Muscle layer of colon (tissue), 2 donors: ENCODE measurements at regions not wholly inside any gene's neighbourhood (a gene's known extent, or its start where the extent isn't known, plus 50 kb on each side); places are given as distances from the start of the nearest gene placed in this dataset.

ENCODE experiments used
- H3K27ac ChIP-seq: one replicate; pipeline ENCODE4 v1.7.0; 2013; ENCODE audit warnings: low read depth, mild to moderate bottlenecking, low read length, moderate library complexity
- H3K27me3 ChIP-seq, 2 donors: one replicate each; pipeline ENCODE4 v1.7.0; 2013; ENCODE audit warnings: low read length in 2 of 2, mild to moderate bottlenecking in 2 of 2; ENCODE audit not compliant: insufficient read depth in 2 of 2, control insufficient read depth in 1 of 2
- H3K36me3 ChIP-seq: one replicate; pipeline ENCODE4 v1.7.0; 2013; ENCODE audit warnings: mild to moderate bottlenecking, low read length; ENCODE audit not compliant: insufficient read depth
- H3K4me1 ChIP-seq: one replicate; pipeline ENCODE4 v1.7.0; 2013; ENCODE audit warnings: mild to moderate bottlenecking, low read length; ENCODE audit not compliant: insufficient read depth
- H3K4me3 ChIP-seq, 2 donors: one replicate each; pipeline ENCODE4 v1.7.0; 2013; ENCODE audit warnings: low read length in 2 of 2, low read depth in 1 of 2, mild to moderate bottlenecking in 1 of 2, moderate library complexity in 1 of 2
- H3K9ac ChIP-seq: one replicate; pipeline ENCODE4 v1.7.0; 2013; ENCODE audit warnings: low read length
- H3K9me3 ChIP-seq: one replicate; pipeline ENCODE4 v1.7.0; 2013; ENCODE audit warnings: mild to moderate bottlenecking, low read length
- donor health status: abdominal sarcoma.
- donor health status: Adenocarcinoma of cecum.

- Histone ChIP-seq H3K4me1 (no peaks in the 10 kb centered on the region), H3K9me3 (no peaks in the 10 kb centered on the region), H3K36me3 (no peaks in the 10 kb centered on the region), H3K27ac (no peak overlapping the region), H3K4me3 (no peak overlapping the region), H3K27me3 (no peaks in the 10 kb centered on the region), H3K9ac (no peak overlapping the region)
These were observed 808.8 kb upstream of the SOX11 start for GRCh38 chr2:4883375-4883774.

- H3K36me3 ChIP-seq = no peaks in the 10 kb centered on the region
- no peaks in the 10 kb centered on the region for H3K27me3 ChIP-seq
- H3K9me3 ChIP-seq = no peaks in the 10 kb centered on the region
- no peak overlapping the region for H3K27ac ChIP-seq
- no peak overlapping the region for H3K4me3 ChIP-seq
- H3K9ac ChIP-seq = no peak overlapping the region
- no peaks in the 10 kb centered on the region for H3K4me1 ChIP-seq
These were observed 808.0 kb upstream of the SOX11 start for GRCh38 chr2:4884117-4884571.

- no peak overlapping the region for H3K4me3 ChIP-seq
- H3K27ac ChIP-seq = no peak overlapping the region
- H3K36me3 ChIP-seq = no peaks in the 10 kb centered on the region
- no peak overlapping the region for H3K9ac ChIP-seq
- H3K4me1 ChIP-seq = no peaks in the 10 kb centered on the region
- H3K27me3 ChIP-seq = no peaks in the 10 kb centered on the region
- no peaks in the 10 kb centered on the region for H3K9me3 ChIP-seq
These were observed 800.8 kb upstream of the SOX11 start for GRCh38 chr2:4891394-4891793.

- Histone ChIP-seq H3K36me3 (no peaks in the 10 kb centered on the region), H3K4me3 (no peak overlapping the region), H3K27ac (no peak overlapping the region), H3K9me3 (no peaks in the 10 kb centered on the region), H3K9ac (no peak overlapping the region), H3K27me3 (no peaks in the 10 kb centered on the region), H3K4me1 (no peaks in the 10 kb centered on the region)
These were observed 796.8 kb upstream of the SOX11 start for GRCh38 chr2:4895371-4895770.

GRCh38 chr2:4898706-4899105, 793.5 kb upstream of the SOX11 start:
- Histone ChIP-seq H3K27ac (no peak overlapping the region), H3K4me3 (no peak overlapping the region), H3K27me3 (no peaks in the 10 kb centered on the region), H3K9ac (no peak overlapping the region), H3K9me3 (no peaks in the 10 kb centered on the region), H3K4me1 (no peaks in the 10 kb centered on the region), H3K36me3 (no peaks in the 10 kb centered on the region)

- Histone ChIP-seq H3K36me3 (no peaks in the 10 kb centered on the region), H3K27me3 (no peaks in the 10 kb centered on the region), H3K9me3 (no peaks in the 10 kb centered on the region), H3K4me3 (no peak overlapping the region), H3K4me1 (no peaks in the 10 kb centered on the region), H3K27ac (no peak overlapping the region), H3K9ac (no peak overlapping the region)
These were observed 791.9 kb upstream of the SOX11 start for GRCh38 chr2:4900242-4900641.

GRCh38 chr2:4900861-4901770, 791.1 kb upstream of the SOX11 start:
- Histone ChIP-seq H3K27ac (no peak overlapping the region), H3K27me3 (no peaks in the 10 kb centered on the region)

GRCh38 chr2:4903656-4904348, 788.4 kb upstream of the SOX11 start:
- Histone ChIP-seq H3K9me3 (no peaks in the 10 kb centered on the region), H3K27ac (no peak overlapping the region), H3K27me3 (no peaks in the 10 kb centered on the region), H3K4me3 (no peak overlapping the region), H3K4me1 (no peaks in the 10 kb centered on the region), H3K36me3 (no peaks in the 10 kb centered on the region), H3K9ac (no peak overlapping the region)

More at GRCh38 chr2:4900861-4901770, 791.1 kb upstream of the SOX11 start:
- Histone ChIP-seq H3K36me3 (no peaks in the 10 kb centered on the region), H3K4me3 (no peak overlapping the region), H3K4me1 (no peaks in the 10 kb centered on the region), H3K9me3 (no peaks in the 10 kb centered on the region), H3K9ac (no peak overlapping the region)

- Histone ChIP-seq H3K4me3 (no peak overlapping the region), H3K36me3 (no peaks in the 10 kb centered on the region), H3K9ac (no peak overlapping the region), H3K9me3 (no peaks in the 10 kb centered on the region), H3K4me1 (no peaks in the 10 kb centered on the region), H3K27ac (no peak overlapping the region), H3K27me3 (no peaks in the 10 kb centered on the region)
These were observed 783.7 kb upstream of the SOX11 start for GRCh38 chr2:4908461-4908860.

GRCh38 chr2:4909346-4910009, 782.7 kb upstream of the SOX11 start:
- Histone ChIP-seq H3K9ac (no peak overlapping the region), H3K4me3 (no peak overlapping the region), H3K27me3 (no peaks in the 10 kb centered on the region), H3K36me3 (no peaks in the 10 kb centered on the region), H3K27ac (no peak overlapping the region), H3K4me1 (no peaks in the 10 kb centered on the region), H3K9me3 (no peaks in the 10 kb centered on the region)

GRCh38 chr2:4914036-4914435, 778.1 kb upstream of the SOX11 start:
- no peaks in the 10 kb centered on the region for H3K4me1 ChIP-seq
- no peak overlapping the region for H3K27ac ChIP-seq
- H3K36me3 ChIP-seq = no peaks in the 10 kb centered on the region
- no peaks in the 10 kb centered on the region for H3K27me3 ChIP-seq
- H3K9me3 ChIP-seq = no peaks in the 10 kb centered on the region
- H3K4me3 ChIP-seq = no peak overlapping the region
- H3K9ac ChIP-seq = no peak overlapping the region
